VCaP (cell line): ENCODE measurements at regions not wholly inside any gene's neighbourhood (a gene's known extent, or its start where the extent isn't known, plus 50 kb on each side); places are given as distances from the start of the nearest gene placed in this dataset.

ENCODE experiments used
- H3K27ac ChIP-seq: fragments of 450-650 bp; 2 replicates; pipeline ENCODE4 v1.5.1; 2017
- CTCF ChIP-seq: fragments of 450-650 bp; conservative IDR thresholded peaks from 2 replicates; pipeline ENCODE4 v1.5.1; 2017; ENCODE audit warnings: mild to moderate bottlenecking, moderate library complexity

GRCh38 chr2:150612957-150613710 is 125.7 kb upstream of the RND3 start:
- no peak for TF ChIP-seq CTCF
- peak overlapping the region; percentile 57 for H3K27ac ChIP-seq

- no peak overlapping the region for H3K27ac ChIP-seq
- TF ChIP-seq CTCF, result peak; percentile 79
Observed at GRCh38 chr2:150610670-150611279, 123.3 kb upstream of the RND3 start.

- H3K27ac ChIP-seq, result no peak overlapping the region
- no peak for TF ChIP-seq CTCF
Observed at GRCh38 chr2:150609831-150610582, 122.5 kb upstream of the RND3 start.

- H3K27ac ChIP-seq, result no peak overlapping the region
- no peak for TF ChIP-seq CTCF
Observed at GRCh38 chr2:150608341-150608740, 120.9 kb upstream of the RND3 start.

GRCh38 chr2:150607390-150607811 is 119.9 kb upstream of the RND3 start:
- no peak for TF ChIP-seq CTCF
- no peak overlapping the region for H3K27ac ChIP-seq

- H3K27ac ChIP-seq, result no peak overlapping the region
Observed at GRCh38 chr2:150606380-150607060, 119.1 kb upstream of the RND3 start.

More at GRCh38 chr2:150606380-150607060, 119.1 kb upstream of the RND3 start:
- no peak for TF ChIP-seq CTCF
